GM19438 (cell line): ENCODE measurements at regions not wholly inside any gene's neighbourhood (a gene's known extent, or its start where the extent isn't known, plus 50 kb on each side); places are given as distances from the start of the nearest gene placed in this dataset.
A peak's percentile ranks its signal among the peaks of the same experiment; 100 is the strongest.
"Not testable (repeated sequence)": the region's sequence is repeated elsewhere in the genome, so short reads cannot be mapped to it uniquely, and the experiment has no call there.

Experiments
- ATAC-seq: cut with Tn5 transposase; IDR thresholded peaks from one replicate; pipeline ENCODE4 v1.9.1; 2021; ENCODE audit warnings: low read depth; ENCODE audit not compliant: unreplicated experiment

DNA sequence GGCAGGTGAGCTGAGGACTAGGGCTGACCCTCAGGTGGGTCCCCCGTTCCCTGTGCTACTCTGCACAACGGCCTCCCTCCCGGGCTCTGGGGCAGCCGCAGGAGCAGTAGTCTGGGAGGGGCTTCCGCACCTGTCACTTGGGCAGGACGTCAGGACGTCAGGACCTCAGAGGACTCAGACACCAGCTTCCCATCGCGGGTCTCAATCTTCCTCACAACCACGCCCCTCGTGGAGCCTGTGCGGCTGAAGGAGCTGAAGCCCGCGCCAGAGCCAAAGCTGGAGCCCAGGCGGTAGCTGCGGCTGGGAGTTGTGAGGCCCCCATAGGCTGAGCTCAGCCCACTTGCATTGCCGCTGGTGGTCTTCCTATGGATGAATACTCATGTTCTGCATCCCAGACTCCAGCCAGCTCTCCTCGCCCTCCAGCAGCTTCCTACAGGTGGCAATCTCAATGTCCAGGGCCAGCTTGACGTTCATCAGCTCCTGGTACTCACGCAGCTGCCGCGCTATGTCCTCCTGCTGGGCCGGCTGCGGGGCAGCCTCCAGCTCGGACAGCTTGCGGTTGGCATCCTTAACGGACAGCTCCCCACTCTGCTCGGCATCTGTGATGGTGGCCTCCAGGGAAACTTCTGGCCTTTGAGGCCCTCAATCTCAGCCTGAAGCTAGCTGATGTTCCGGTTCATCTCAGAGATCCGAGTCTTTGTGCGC, 381.4 kb upstream of the RGMB start:
- no peak for ATAC-seq

DNA sequence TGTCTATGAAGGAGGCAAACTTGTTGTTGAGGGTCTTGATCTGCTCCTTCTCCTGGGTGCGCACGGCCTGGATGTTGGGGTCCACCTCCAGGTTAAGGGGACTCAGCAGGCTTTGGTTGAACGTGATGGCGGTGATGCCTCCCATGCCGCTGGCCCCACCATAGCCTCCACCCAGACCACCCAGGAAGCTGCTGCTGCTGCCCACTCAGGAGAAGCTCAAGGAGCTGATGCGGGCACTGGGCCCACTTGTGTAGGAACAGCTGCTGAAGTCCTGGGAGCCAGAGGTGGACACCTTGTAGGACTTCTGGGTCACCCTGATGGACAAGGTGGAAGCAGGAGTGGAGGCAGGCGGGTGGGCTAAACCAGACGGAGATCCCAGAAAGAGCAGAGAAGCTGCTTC, 380.3 kb upstream of the RGMB start:
- not testable (repeated sequence) for ATAC-seq

DNA sequence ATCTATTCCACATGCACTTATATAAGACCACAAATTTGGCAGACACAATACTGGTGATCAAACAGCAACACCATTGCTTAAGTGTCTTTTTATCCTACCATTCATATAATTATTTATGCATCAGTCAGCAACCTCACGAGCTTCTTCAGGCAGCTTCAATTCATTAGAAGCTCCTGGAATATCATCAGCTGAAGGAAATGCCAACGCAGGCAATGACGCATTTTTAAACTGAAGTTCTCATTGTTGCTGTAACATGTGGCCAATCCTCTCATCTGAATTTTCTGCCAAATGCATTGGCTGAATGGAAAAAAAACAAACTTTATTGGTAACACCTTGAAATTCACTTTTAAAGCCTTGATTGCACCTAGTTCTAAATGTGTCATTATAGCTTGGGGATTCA, 376.4 kb upstream of the RGMB start:
- ATAC-seq = no peak

DNA sequence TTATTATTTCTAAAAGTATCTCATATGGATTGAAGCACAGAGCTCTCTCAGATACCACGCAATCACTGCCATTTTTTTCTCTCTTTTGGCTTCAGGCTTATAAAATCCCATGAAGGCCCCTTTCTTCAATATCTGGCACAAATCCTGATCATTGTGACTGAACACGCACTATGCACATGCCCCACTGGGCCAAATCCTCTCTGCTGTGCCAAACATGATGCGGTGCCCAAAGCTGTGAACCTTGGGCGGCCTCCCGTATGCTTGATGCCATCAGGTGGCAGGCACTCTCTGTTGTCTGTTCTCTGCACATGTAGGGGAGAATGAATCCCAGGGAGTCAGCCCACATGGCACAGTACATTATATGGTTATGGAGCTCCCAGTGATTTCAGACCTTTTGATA, 375.0 kb upstream of the RGMB start:
- no peak for ATAC-seq

GRCh38 chr5:98401656-98402055, 371.8 kb upstream of the RGMB start:
- ATAC-seq = no peak

GRCh38 chr5:98402130-98402529, 371.3 kb upstream of the RGMB start:
- no peak for ATAC-seq

DNA sequence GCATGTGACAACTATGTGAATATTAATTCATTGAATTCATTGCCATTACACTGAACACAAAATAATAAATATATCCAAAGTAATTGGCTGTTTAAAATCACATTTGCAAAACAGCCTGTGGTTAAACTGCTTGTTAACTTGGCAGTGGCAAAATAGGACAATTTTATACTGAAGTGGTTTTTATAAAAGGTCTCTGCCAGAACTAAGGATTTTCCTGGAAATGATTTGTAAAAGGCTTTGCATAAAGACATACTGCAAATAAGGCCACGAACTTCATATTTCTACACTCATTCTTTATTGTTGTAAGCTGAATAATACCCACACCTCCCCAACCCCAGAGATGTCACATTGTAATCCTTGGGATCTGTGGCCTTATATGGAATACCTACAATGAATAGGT, 370.3 kb upstream of the RGMB start:
- ATAC-seq = no peak

DNA sequence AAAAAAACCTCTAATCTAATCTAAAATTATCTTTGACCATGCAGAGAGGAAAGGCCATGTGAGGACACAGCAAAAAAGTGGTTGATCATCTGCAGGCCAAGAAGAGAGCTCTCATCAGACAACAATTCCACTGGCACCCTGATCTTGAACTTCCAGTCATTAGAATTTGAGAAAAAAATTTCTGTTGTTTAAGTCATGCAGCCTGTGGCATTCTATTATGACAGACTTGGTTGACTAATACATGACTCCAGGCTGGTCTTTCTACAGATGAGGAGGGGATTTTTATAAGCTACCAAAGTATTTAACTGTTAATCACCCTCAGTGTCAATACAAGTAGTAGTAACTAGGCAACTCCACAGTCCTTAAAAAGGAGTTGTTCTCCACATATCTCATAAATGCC, 358.5 kb upstream of the RGMB start:
- no peak for ATAC-seq

GRCh38 chr5:98415663-98416062, 357.8 kb upstream of the RGMB start:
- no peak for ATAC-seq

DNA sequence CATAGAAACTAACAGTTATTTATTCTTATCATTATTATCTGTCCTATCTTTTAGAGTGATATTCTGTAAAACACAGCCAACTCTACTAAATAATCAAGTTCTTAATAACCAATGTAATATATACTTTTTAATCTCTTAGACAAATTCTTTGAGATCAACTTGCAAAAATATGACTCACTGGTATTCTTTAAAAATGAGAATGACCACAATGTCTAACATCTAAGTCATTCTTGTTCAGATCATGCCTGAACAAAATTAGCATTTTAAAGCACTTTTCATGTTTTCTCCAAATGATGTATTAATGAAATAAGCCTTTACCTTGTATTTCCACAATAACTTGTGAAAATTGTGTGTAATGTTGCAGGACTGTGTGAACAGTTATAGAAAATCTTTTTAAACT, 356.9 kb upstream of the RGMB start:
- ATAC-seq = no peak

- no peak for ATAC-seq
Observed at GRCh38 chr5:98419825-98420224, 353.6 kb upstream of the RGMB start.

DNA sequence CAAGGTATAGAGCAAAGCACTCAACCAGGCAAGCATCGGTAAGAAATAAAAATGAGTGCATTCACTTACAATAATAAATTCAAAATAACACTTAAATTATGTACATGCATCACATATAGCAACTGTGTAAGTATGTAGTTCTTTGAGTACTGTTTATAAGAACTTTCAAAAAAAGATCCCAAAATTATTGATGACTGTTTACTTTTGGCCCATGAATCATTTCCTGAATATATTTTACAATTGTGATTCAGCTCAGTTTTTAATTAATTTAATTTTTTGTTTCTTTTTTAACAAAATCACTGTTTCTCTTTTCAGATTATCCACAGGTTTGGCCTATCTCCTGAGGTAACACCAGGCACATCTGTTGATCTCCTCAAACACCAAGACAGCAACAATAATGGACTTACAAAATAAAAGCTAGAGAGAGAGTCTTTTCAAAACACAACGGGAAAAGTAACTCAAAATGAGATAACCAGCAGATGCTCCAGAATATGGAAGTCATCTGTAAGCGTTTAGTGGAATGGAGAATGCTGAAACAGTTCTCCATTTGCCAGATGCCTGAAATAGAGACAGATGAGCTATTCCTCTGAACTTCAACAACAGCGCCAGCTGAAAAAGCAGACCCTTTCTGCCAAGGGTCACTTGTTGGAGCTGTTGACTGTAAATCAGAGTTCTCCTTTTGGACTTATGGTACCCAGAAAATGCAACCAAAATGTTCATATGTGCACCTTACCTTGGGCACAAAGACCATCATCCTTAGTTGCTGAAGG, 348.6 kb upstream of the RGMB start:
- ATAC-seq = no peak

DNA sequence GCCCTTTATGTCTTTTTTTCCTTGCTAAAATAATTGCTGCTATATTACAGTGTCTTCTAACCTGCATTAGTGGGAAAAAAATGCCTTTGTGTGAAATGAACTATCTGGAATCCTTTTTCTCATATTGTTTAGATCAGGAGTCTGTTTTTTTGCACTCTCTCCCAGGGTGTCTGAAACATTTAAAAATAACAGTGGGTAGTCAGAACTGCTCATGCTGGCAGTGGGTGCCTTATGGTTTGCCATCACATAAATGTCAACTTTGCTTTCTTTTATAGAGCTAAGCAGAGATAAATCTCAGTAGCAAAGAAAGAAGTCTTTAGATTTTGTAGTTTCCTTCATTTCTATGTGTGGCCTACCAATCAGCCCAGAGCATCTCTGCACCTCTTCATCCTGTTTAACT, 347.8 kb upstream of the RGMB start:
- no peak for ATAC-seq

GRCh38 chr5:98428806-98429205, 344.7 kb upstream of the RGMB start:
- ATAC-seq = peak; percentile 67

DNA sequence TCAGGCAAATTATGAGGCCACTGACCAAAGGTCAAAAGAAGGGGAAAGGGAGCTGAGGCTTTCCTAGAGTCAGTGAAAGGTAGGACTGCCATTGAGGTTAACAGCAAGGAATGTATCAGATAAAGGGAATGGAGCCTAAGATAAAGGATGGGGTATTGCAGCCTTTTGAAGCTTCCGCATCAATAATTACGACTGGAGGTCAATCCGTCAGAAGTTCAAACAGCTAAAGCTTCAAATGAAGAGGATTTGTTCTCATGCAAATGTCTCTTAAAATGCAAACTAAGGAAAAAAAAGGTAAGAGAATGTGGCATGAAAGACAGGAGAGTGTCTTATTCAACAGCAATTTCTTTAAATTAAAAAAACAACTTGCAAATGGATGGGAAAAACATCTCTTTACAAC, 341.1 kb upstream of the RGMB start:
- ATAC-seq = no peak

- no peak for ATAC-seq
Observed at GRCh38 chr5:98433022-98433421, 340.4 kb upstream of the RGMB start.

- no peak for ATAC-seq
Observed at GRCh38 chr5:98433673-98434072, 339.8 kb upstream of the RGMB start.

DNA sequence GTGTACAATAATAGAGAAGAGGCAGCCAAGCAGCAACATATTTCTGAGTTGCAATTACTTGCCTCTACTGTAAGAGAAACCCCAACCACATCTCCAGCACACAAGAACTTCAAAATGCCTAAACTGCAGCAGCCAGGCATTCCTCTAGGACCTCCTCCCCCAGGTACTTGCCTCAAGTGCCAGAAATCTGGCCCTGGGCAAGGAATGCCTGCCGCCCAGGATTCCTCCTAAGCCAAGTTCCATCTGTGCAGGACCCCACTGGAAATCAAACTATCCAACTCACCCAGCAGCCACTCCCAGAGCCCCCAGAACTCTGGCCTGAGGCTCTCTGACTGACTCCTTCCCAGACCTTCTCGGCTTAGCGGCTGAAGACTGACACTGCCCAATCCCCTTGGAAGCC, 336.8 kb upstream of the RGMB start:
- no peak for ATAC-seq

DNA sequence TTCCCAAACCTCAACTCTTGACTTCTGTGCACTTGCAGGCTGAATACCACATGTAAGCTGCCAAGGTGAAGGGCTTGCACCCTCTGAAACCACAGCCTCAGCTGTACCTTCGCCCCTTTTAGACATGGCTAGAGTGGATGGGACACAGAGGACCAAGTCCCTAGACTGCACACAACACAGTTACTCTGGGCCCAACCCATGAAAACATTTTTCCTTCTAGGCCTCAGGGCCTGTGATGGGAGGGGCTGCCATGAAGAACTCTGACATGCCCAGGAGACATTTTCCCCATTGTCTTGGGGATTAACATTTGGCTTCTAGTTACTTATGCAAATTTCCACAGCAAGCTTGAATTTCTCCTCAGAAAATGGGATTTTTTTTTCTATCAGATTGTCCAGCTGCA, 331.0 kb upstream of the RGMB start:
- no peak for ATAC-seq

DNA sequence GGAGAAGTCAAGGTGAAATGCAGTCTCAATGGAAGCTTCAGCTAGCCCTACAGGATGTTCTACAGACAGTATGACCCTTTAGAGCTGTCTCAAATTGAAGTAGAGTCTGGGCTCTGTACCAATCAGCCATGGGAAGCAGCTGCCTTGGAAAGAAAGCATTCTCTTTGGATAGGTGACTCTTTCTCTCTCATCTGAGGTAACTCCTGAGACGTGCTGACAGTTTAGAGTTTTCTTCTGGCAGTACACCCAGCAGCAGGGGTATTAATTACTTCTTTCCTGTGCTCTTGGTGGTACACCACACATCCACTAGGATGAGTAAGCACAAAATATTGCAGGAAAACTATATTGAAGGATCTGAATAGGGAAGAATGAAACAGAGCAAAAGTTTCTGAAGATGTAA, 329.6 kb upstream of the RGMB start:
- no peak for ATAC-seq

- ATAC-seq = no peak
Observed at GRCh38 chr5:98453296-98453695, 320.2 kb upstream of the RGMB start.

- ATAC-seq = no peak
Observed at GRCh38 chr5:98454407-98454806, 319.1 kb upstream of the RGMB start.
